ENCODE measurements at regions not wholly inside any gene's neighbourhood (a gene's known extent, or its start where the extent isn't known, plus 50 kb on each side); places are given as distances from the start of the nearest gene placed in this dataset.

DNA sequence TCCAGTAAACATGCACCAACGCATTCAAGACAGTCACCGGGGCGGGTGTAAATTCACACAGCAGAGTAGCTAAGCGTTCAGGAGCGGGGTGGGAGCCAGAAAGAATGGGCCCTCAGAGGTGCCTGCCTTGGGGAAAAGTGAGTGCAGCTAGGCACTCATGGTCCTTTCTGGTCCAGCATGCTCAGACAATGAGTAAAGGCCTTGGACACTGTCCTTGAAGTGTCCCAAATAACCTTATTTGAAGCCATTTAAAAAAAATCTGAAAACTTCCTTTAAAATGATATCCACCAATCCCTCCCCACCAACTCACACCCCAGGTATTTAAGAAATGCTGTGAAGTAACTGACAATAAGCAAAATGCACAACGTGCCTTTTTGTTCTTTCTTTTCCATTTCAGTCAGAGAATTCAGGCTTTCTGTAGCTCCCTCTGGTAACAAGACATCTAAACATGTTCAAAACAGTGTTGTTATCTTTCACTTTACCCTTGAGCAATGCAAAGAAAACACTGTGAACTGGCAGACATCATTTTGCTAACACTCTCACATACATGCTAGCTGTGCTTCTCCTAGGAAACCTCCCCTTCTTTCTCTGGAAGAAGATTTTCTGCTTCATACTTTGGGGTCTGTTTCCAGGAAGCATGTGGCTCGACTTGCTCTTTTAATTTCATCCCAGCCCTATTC, 445.1 kb upstream of the SPRED2 start:
- H3K4me1 ChIP-seq (ENCODE audit: control insufficient read depth in 2 of 2, insufficient read depth in 2 of 2, low read length in 2 of 2) = no peaks in the 10 kb centered on the region
- no peaks in the 10 kb centered on the region for H3K9me3 ChIP-seq (ENCODE audit: control insufficient read depth in 2 of 2, low read length in 2 of 2)
- H3K27ac ChIP-seq (ENCODE audit: low read depth in 2 of 2, low read length in 2 of 2) = no peak overlapping the region
- no peak overlapping the region for H3K4me3 ChIP-seq (ENCODE audit: low read length in 2 of 2)
- no peak overlapping the region for H3K9ac ChIP-seq (ENCODE audit: low read depth in 1 of 2, low read length in 2 of 2)
- no peaks in the 10 kb centered on the region for H3K27me3 ChIP-seq (ENCODE audit: control insufficient read depth in 2 of 2, insufficient read depth in 2 of 2, low read length in 2 of 2)
- no peaks in the 10 kb centered on the region for H3K36me3 ChIP-seq (ENCODE audit: control insufficient read depth in 2 of 2, insufficient read depth in 2 of 2, low read length in 2 of 2)

DNA sequence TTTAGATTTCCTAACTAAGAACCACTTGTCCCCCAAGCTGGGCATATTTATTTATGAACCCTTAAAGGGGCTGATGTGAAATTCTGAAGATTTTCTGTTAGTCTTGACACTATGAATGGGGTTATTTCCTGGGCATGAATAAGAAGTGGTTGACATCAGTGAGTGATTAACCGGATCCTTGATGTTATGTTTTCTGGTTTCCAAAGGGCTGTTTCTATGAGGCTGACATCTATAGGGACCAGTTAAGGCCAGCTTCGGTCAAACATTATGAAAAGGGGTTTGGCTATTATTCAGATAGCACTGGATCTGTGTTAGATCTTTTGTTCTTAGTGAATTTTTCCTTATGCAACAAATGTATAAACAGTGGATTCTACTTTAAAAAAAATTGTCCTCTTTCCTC, 443.7 kb upstream of the SPRED2 start:
- Histone ChIP-seq H3K4me3 (ENCODE audit: low read length in 2 of 2) (no peak overlapping the region), H3K4me1 (ENCODE audit: control insufficient read depth in 2 of 2, insufficient read depth in 2 of 2, low read length in 2 of 2) (no peaks in the 10 kb centered on the region), H3K27ac (ENCODE audit: low read depth in 2 of 2, low read length in 2 of 2) (no peak overlapping the region), H3K36me3 (ENCODE audit: control insufficient read depth in 2 of 2, insufficient read depth in 2 of 2, low read length in 2 of 2) (no peaks in the 10 kb centered on the region), H3K9ac (ENCODE audit: low read depth in 1 of 2, low read length in 2 of 2) (no peak overlapping the region), H3K27me3 (ENCODE audit: control insufficient read depth in 2 of 2, insufficient read depth in 2 of 2, low read length in 2 of 2) (no peaks in the 10 kb centered on the region), H3K9me3 (ENCODE audit: control insufficient read depth in 2 of 2, low read length in 2 of 2) (no peaks in the 10 kb centered on the region)

DNA sequence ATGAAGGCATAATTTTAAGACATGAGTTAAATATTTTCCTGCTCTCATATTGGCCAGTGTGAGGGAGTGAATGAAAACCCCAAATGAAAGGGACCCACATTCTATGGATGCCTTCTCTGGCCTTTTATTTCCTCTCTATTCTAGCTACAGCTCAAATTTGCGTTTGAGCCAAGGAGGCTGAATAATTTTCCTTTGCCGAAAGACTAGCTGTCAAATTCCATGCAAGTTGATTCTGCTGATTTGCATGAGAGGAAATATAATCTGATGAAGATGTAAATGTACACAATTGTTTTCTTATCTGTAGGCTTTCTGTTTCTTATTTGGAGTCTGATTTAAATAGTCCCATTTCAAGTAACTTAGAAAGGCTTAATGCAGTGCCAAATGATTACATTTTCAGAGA, 438.4 kb upstream of the SPRED2 start:
- H3K27me3 ChIP-seq (ENCODE audit: control insufficient read depth in 2 of 2, insufficient read depth in 2 of 2, low read length in 2 of 2) = peaks cover 0 to 4% of the 10 kb centered on the region in 2 donors
- H3K4me1 ChIP-seq (ENCODE audit: control insufficient read depth in 2 of 2, insufficient read depth in 2 of 2, low read length in 2 of 2) = no peaks in the 10 kb centered on the region
- H3K9ac ChIP-seq (ENCODE audit: low read depth in 1 of 2, low read length in 2 of 2) = no peak overlapping the region
- no peak overlapping the region for H3K4me3 ChIP-seq (ENCODE audit: low read length in 2 of 2)
- no peak overlapping the region for H3K27ac ChIP-seq (ENCODE audit: low read depth in 2 of 2, low read length in 2 of 2)
- no peaks in the 10 kb centered on the region for H3K36me3 ChIP-seq (ENCODE audit: control insufficient read depth in 2 of 2, insufficient read depth in 2 of 2, low read length in 2 of 2)
- H3K9me3 ChIP-seq (ENCODE audit: control insufficient read depth in 2 of 2, low read length in 2 of 2) = no peaks in the 10 kb centered on the region

DNA sequence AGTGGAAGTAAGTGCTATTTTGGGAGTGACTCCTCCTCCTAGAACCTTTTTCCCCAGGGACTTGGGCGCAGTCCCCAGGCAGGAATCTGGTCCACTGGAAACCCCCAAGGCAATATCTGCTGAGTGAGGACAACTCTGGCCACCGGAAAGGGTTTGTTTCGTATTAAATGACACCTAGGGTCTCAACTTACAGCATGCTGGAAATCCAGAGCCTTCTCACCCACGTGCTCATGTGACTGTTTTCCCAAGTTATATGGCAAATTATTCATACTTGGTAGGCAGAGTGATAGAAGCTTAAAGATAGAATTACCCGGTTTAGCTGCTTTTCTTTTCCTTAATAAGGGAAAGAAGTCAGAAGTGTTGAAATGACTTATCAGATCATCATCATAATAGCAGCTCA, 436.9 kb upstream of the SPRED2 start:
- Histone ChIP-seq H3K36me3 (ENCODE audit: control insufficient read depth in 2 of 2, insufficient read depth in 2 of 2, low read length in 2 of 2) (no peaks in the 10 kb centered on the region), H3K4me3 (ENCODE audit: low read length in 2 of 2) (no peak overlapping the region), H3K27ac (ENCODE audit: low read depth in 2 of 2, low read length in 2 of 2) (no peak overlapping the region), H3K27me3 (ENCODE audit: control insufficient read depth in 2 of 2, insufficient read depth in 2 of 2, low read length in 2 of 2) (peaks cover 0 to 4% of the 10 kb centered on the region in 2 donors), H3K9ac (ENCODE audit: low read depth in 1 of 2, low read length in 2 of 2) (no peak overlapping the region), H3K4me1 (ENCODE audit: control insufficient read depth in 2 of 2, insufficient read depth in 2 of 2, low read length in 2 of 2) (no peaks in the 10 kb centered on the region), H3K9me3 (ENCODE audit: control insufficient read depth in 2 of 2, low read length in 2 of 2) (no peaks in the 10 kb centered on the region)

DNA sequence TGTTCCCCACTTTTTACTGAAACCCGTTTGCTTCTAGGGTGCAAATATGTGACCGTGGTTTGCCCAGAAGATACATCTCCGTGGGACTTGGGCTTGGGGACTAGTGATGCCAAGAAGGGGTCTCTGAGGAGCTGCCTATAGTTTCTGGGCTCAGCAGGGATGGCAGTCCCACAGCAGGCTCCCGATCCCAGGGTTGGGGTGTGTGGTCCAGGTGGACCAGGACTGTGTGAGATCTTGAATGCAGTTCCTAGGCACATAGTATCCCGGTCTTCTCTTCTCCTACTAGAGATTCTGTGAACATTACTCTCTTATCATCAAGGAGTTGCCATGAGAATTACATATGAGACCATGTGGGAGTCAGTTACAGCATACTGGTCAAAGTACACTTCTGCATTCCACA, 435.8 kb upstream of the SPRED2 start:
- no peak overlapping the region for H3K4me3 ChIP-seq (ENCODE audit: low read length in 2 of 2)
- peaks cover 0 to 4% of the 10 kb centered on the region in 2 donors for H3K27me3 ChIP-seq (ENCODE audit: control insufficient read depth in 2 of 2, insufficient read depth in 2 of 2, low read length in 2 of 2)
- no peak overlapping the region for H3K27ac ChIP-seq (ENCODE audit: low read depth in 2 of 2, low read length in 2 of 2)
- no peaks in the 10 kb centered on the region for H3K4me1 ChIP-seq (ENCODE audit: control insufficient read depth in 2 of 2, insufficient read depth in 2 of 2, low read length in 2 of 2)
- no peaks in the 10 kb centered on the region for H3K36me3 ChIP-seq (ENCODE audit: control insufficient read depth in 2 of 2, insufficient read depth in 2 of 2, low read length in 2 of 2)
- H3K9ac ChIP-seq (ENCODE audit: low read depth in 1 of 2, low read length in 2 of 2) = no peak overlapping the region
- no peaks in the 10 kb centered on the region for H3K9me3 ChIP-seq (ENCODE audit: control insufficient read depth in 2 of 2, low read length in 2 of 2)

DNA sequence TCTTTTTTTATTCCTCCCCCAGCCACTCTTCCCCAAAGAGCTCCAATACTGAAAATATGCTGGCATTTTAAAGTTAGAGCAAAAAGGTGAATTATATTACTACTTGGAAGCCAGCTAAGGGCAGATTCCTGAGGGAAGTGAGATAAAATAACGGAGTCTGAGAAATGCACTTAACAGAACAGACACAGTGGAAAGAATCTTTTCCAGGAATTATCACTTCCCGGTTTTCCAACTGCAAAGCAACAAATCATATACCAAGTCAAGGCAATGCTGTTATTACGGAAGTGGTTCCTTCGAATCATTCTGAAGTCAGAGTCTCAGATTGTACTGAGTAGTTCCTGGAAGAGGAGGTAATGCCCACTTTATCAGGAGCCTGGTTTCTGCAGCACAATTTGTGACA, 435.0 kb upstream of the SPRED2 start:
- Histone ChIP-seq H3K27ac (ENCODE audit: low read depth in 2 of 2, low read length in 2 of 2) (no peak overlapping the region), H3K4me3 (ENCODE audit: low read length in 2 of 2) (no peak overlapping the region), H3K9me3 (ENCODE audit: control insufficient read depth in 2 of 2, low read length in 2 of 2) (no peaks in the 10 kb centered on the region), H3K4me1 (ENCODE audit: control insufficient read depth in 2 of 2, insufficient read depth in 2 of 2, low read length in 2 of 2) (no peaks in the 10 kb centered on the region), H3K9ac (ENCODE audit: low read depth in 1 of 2, low read length in 2 of 2) (no peak overlapping the region), H3K27me3 (ENCODE audit: control insufficient read depth in 2 of 2, insufficient read depth in 2 of 2, low read length in 2 of 2) (peaks cover 0 to 4% of the 10 kb centered on the region in 2 donors), H3K36me3 (ENCODE audit: control insufficient read depth in 2 of 2, insufficient read depth in 2 of 2, low read length in 2 of 2) (no peaks in the 10 kb centered on the region)

DNA sequence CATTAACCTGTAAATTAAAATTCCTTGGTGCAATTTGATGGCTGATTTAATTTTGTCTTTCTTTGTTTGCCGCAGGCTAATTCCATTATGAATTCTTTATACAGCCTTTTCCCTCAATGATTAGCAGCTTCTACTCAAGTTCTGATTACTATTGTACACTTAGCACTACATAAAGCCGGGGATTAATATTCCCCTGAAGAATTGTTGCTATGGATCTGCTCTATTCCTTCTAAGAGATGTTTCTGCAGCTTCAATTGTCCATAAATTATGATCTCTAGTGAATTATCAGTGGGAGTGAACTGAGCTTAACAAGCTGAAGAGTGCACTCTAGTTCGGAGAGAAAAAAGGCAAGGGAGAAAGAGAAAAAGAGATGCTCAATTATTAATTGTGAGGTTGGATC, 433.7 kb upstream of the SPRED2 start:
- H3K9ac ChIP-seq (ENCODE audit: low read depth in 1 of 2, low read length in 2 of 2) = no peak overlapping the region
- peaks cover 0 to 4% of the 10 kb centered on the region in 2 donors for H3K27me3 ChIP-seq (ENCODE audit: control insufficient read depth in 2 of 2, insufficient read depth in 2 of 2, low read length in 2 of 2)
- H3K4me3 ChIP-seq (ENCODE audit: low read length in 2 of 2) = no peak overlapping the region
- H3K9me3 ChIP-seq (ENCODE audit: control insufficient read depth in 2 of 2, low read length in 2 of 2) = no peaks in the 10 kb centered on the region
- no peak overlapping the region for H3K27ac ChIP-seq (ENCODE audit: low read depth in 2 of 2, low read length in 2 of 2)
- H3K4me1 ChIP-seq (ENCODE audit: control insufficient read depth in 2 of 2, insufficient read depth in 2 of 2, low read length in 2 of 2) = no peaks in the 10 kb centered on the region
- no peaks in the 10 kb centered on the region for H3K36me3 ChIP-seq (ENCODE audit: control insufficient read depth in 2 of 2, insufficient read depth in 2 of 2, low read length in 2 of 2)

DNA sequence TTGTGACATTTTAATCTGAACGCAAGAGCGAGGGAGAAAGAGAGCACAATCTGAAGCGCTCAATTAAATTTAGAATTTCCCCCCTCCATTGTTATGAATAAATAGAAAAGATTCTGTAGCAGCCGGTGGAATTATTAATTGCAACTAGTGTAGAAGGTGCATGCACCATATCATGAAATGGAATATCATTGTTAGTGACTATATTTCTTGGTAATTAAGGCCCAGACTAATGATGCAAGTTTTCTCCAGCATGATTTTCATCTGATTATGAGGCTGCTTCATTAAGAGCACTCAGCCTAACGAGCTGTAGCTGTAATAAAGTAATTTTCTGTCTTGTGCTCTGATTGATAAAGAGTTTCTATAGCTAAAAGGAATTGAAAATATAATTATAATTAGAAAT, 432.2 kb upstream of the SPRED2 start:
- no peak overlapping the region for H3K27ac ChIP-seq (ENCODE audit: low read depth in 2 of 2, low read length in 2 of 2)
- H3K4me3 ChIP-seq (ENCODE audit: low read length in 2 of 2) = no peak overlapping the region
- H3K4me1 ChIP-seq (ENCODE audit: control insufficient read depth in 2 of 2, insufficient read depth in 2 of 2, low read length in 2 of 2) = no peaks in the 10 kb centered on the region
- peaks cover 0 to 4% of the 10 kb centered on the region in 2 donors for H3K27me3 ChIP-seq (ENCODE audit: control insufficient read depth in 2 of 2, insufficient read depth in 2 of 2, low read length in 2 of 2)
- H3K36me3 ChIP-seq (ENCODE audit: control insufficient read depth in 2 of 2, insufficient read depth in 2 of 2, low read length in 2 of 2) = no peaks in the 10 kb centered on the region
- no peaks in the 10 kb centered on the region for H3K9me3 ChIP-seq (ENCODE audit: control insufficient read depth in 2 of 2, low read length in 2 of 2)
- H3K9ac ChIP-seq (ENCODE audit: low read depth in 1 of 2, low read length in 2 of 2) = no peak overlapping the region

DNA sequence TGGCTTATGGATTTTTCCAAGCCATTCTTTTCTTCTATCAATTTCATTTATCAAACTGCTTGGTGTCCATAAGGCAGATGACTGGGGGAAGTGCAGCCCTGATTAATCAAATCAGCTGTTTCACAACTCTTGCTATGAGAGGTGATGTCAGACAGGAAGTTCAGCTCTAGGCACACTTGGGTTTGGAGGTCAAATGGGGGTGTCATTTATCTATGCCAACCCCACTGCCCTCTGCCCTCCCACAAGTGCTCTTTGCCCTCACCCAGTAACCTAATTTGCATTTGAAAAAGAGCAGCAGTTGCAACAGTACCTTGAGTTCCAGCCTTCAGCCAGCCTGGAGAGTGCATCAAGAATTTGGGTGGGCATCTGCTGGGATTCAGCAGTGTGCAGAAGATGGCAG, 431.3 kb upstream of the SPRED2 start:
- H3K36me3 ChIP-seq (ENCODE audit: control insufficient read depth in 2 of 2, insufficient read depth in 2 of 2, low read length in 2 of 2) = no peaks in the 10 kb centered on the region
- H3K4me3 ChIP-seq (ENCODE audit: low read length in 2 of 2) = no peak overlapping the region
- no peaks in the 10 kb centered on the region for H3K9me3 ChIP-seq (ENCODE audit: control insufficient read depth in 2 of 2, low read length in 2 of 2)
- no peak overlapping the region for H3K27ac ChIP-seq (ENCODE audit: low read depth in 2 of 2, low read length in 2 of 2)
- no peak overlapping the region for H3K9ac ChIP-seq (ENCODE audit: low read depth in 1 of 2, low read length in 2 of 2)
- no peaks in the 10 kb centered on the region for H3K27me3 ChIP-seq (ENCODE audit: control insufficient read depth in 2 of 2, insufficient read depth in 2 of 2, low read length in 2 of 2)
- no peaks in the 10 kb centered on the region for H3K4me1 ChIP-seq (ENCODE audit: control insufficient read depth in 2 of 2, insufficient read depth in 2 of 2, low read length in 2 of 2)

DNA sequence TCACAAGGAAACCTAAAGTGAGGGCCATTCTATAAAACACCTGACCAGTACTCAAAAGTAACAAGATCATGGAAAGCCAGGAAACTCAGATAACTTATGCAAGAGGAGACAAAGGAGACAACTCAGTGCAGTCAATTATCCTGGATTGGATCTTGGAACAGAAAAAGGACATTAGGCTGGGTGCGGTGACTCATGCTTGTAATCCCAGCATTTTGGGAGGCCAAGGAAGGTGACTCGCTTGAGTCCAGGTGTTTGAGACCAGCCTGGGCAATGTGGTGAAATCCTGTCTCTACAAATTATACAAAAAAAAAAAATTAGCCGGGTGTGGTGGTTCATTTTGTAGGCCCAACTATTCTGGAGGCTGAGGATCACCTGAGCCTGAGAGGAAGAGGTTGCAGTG, 424.5 kb upstream of the SPRED2 start:
- no peak overlapping the region for H3K9ac ChIP-seq (ENCODE audit: low read depth in 1 of 2, low read length in 2 of 2)
- H3K9me3 ChIP-seq (ENCODE audit: control insufficient read depth in 2 of 2, low read length in 2 of 2) = no peaks in the 10 kb centered on the region
- no peaks in the 10 kb centered on the region for H3K4me1 ChIP-seq (ENCODE audit: control insufficient read depth in 2 of 2, insufficient read depth in 2 of 2, low read length in 2 of 2)
- H3K4me3 ChIP-seq (ENCODE audit: low read length in 2 of 2) = no peak overlapping the region
- H3K36me3 ChIP-seq (ENCODE audit: control insufficient read depth in 2 of 2, insufficient read depth in 2 of 2, low read length in 2 of 2) = no peaks in the 10 kb centered on the region
- H3K27me3 ChIP-seq (ENCODE audit: control insufficient read depth in 2 of 2, insufficient read depth in 2 of 2, low read length in 2 of 2) = no peaks in the 10 kb centered on the region
- no peak overlapping the region for H3K27ac ChIP-seq (ENCODE audit: low read depth in 2 of 2, low read length in 2 of 2)

DNA sequence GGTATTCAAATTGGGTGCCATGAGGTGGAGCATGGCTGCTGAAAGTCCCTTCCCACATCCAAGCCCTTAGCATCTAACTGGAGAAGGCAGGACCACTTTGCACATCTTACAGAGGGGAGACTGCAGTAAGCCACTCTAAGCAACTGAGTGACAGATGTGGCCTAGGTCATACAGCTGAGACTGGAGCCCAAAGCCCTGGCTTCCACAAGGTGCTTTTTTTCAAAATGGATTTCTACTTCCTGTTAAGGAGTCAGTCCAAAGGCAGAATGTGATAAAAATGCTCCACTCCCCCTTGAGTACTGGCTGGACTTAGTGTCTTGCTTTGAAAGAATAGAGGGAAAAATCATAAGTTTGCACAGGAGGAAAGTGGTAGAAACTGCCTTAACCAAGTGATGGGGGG, 424.0 kb upstream of the SPRED2 start:
- no peaks in the 10 kb centered on the region for H3K4me1 ChIP-seq (ENCODE audit: control insufficient read depth in 2 of 2, insufficient read depth in 2 of 2, low read length in 2 of 2)
- H3K27ac ChIP-seq (ENCODE audit: low read depth in 2 of 2, low read length in 2 of 2) = no peak overlapping the region
- no peaks in the 10 kb centered on the region for H3K36me3 ChIP-seq (ENCODE audit: control insufficient read depth in 2 of 2, insufficient read depth in 2 of 2, low read length in 2 of 2)
- no peaks in the 10 kb centered on the region for H3K9me3 ChIP-seq (ENCODE audit: control insufficient read depth in 2 of 2, low read length in 2 of 2)
- no peaks in the 10 kb centered on the region for H3K27me3 ChIP-seq (ENCODE audit: control insufficient read depth in 2 of 2, insufficient read depth in 2 of 2, low read length in 2 of 2)
- no peak overlapping the region for H3K9ac ChIP-seq (ENCODE audit: low read depth in 1 of 2, low read length in 2 of 2)
- H3K4me3 ChIP-seq (ENCODE audit: low read length in 2 of 2) = no peak overlapping the region

Data from mucosa of rectum (tissue), 2 donors.